Activated B cell treated with CpG ODN at 0.5 μM for 24 hours (primary cell): ENCODE measurements at regions not wholly inside any gene's neighbourhood (a gene's known extent, or its start where the extent isn't known, plus 50 kb on each side); places are given as distances from the start of the nearest gene placed in this dataset.

ENCODE experiments used
- ATAC-seq: fragments of 200-7000 bp; cut with Tn5 transposase; one replicate; pipeline ENCODE4 v1.10.0; 2021; ENCODE audit warnings: low read depth, mild to moderate bottlenecking, moderate library complexity
- CTCF ChIA-PET: fragments of 350-600 bp; sonication (Branson Sonifier 250); formaldehyde crosslinking; loops from one replicate; lab custom pipeline; 2021; ENCODE audit warnings: antibody characterized with exemption; lab: Charles Lee
- POLR2A ChIA-PET: fragments of 350-600 bp; sonication (Branson Sonifier 250); formaldehyde crosslinking; loops from one replicate; lab custom pipeline; 2021; ENCODE audit warnings: antibody characterized with exemption; lab: Charles Lee
- DNase-seq: peaks from one replicate; pipeline ENCODE4 v3.0.0; 2022
- H3K27ac Mint-ChIP-seq: one replicate; pipeline ENCODE4 v1.8.0; 2020; ENCODE audit warnings: mixed read lengths
- H3K27me3 Mint-ChIP-seq: one replicate; pipeline ENCODE4 v1.8.0; 2021; ENCODE audit warnings: mixed read lengths
- H3K36me3 Mint-ChIP-seq: one replicate; pipeline ENCODE4 v1.8.0; 2021; ENCODE audit warnings: low read depth, mixed read lengths
- H3K4me1 Mint-ChIP-seq: one replicate; pipeline ENCODE4 v1.8.0; 2021; ENCODE audit warnings: mixed read lengths
- H3K4me3 Mint-ChIP-seq: one replicate; pipeline ENCODE4 v1.8.0; 2020; ENCODE audit warnings: mild to moderate bottlenecking, mixed read lengths
- H3K9me3 Mint-ChIP-seq: one replicate; pipeline ENCODE4 v1.8.0; 2020; ENCODE audit warnings: mixed read lengths
- intact Hi-C: fragments of 100-400 bp; cut with micrococcal nuclease; formaldehyde crosslinking; loops from one replicate; pipeline ENCODE4 v1.15.1; 2024
- TF ChIP-seq, protein P1 (sequence below): fragments of 200-600 bp; IDR thresholded peaks from one replicate; pipeline ENCODE4 v1.8.0; 2022; ENCODE audit warnings: antibody characterized with exemption, mild to moderate bottlenecking

DNA sequence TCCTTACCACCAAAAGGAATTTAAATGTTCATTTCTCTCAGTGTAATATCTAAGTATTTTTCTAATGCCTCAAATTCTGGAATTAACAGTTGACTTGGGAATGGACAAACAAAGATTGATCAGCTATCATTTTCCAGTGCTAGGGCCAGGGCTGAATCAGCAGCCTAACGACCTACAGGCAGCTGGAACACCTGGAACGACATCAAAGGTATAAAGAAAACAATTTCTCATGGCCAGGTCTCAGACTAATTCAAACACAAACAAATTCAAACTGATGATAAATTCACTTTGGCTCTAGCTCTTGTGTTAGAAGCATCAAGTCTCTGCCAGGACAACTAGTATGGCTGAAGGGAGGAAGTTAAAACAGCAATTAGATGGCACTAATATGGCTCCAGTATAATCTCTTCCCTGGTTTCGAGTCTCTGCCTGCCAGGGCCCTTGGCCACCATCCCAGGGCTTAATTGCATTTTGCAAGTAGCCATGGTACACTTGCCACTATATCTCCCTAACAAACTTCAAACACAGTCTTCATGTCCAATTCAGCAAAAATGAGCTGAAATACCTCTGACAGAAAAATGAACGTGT is 70.2 kb upstream of the FSHR start:
- ChIA-PET CTCF (no interaction called here), POLR2A (no interaction called here)
- Mint-ChIP-seq H3K4me1 (no peaks in the 10 kb centered on the region), H3K27ac (no peak overlapping the region), H3K4me3 (no peak overlapping the region), H3K9me3 (peaks cover 1% of the 10 kb centered on the region), H3K27me3 (no peaks in the 10 kb centered on the region), H3K36me3 (no peaks in the 10 kb centered on the region)
- TF ChIP-seq, protein P1, sequence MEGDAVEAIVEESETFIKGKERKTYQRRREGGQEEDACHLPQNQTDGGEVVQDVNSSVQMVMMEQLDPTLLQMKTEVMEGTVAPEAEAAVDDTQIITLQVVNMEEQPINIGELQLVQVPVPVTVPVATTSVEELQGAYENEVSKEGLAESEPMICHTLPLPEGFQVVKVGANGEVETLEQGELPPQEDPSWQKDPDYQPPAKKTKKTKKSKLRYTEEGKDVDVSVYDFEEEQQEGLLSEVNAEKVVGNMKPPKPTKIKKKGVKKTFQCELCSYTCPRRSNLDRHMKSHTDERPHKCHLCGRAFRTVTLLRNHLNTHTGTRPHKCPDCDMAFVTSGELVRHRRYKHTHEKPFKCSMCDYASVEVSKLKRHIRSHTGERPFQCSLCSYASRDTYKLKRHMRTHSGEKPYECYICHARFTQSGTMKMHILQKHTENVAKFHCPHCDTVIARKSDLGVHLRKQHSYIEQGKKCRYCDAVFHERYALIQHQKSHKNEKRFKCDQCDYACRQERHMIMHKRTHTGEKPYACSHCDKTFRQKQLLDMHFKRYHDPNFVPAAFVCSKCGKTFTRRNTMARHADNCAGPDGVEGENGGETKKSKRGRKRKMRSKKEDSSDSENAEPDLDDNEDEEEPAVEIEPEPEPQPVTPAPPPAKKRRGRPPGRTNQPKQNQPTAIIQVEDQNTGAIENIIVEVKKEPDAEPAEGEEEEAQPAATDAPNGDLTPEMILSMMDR, result no peak
- no peak for ATAC-seq
- DNase-seq, result no peak
- intact Hi-C loops, result no loop called here

DNA sequence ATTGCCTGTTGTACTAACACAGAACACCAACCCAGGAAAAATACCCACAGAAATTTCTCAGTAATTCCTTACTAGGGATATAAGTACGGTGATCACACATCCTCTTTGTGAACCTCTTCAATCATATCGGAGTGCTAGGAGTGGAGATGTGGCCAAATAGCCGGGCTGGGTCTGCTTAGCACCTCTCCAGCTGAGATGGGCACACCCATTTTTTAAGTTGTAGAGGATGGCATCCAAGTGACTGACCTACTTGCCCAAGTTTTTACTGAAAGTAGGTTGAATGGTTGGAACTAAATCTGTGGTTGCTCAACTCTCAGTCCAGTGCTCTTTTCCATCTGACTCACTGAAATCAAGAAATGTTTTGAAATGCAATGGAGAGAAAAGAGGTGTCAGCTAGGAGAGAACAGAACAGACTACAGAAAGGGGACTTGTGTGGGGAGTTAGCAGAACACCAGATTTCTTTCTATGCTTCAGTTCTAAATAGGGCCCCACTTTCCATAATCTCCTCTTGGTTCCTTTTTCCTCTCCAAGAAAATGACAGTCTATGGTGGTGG is 68.7 kb upstream of the FSHR start:
- TF ChIP-seq, protein P1, result no peak
- no peak overlapping the region for H3K27ac Mint-ChIP-seq
- H3K27me3 Mint-ChIP-seq, result no peaks in the 10 kb centered on the region

DNA sequence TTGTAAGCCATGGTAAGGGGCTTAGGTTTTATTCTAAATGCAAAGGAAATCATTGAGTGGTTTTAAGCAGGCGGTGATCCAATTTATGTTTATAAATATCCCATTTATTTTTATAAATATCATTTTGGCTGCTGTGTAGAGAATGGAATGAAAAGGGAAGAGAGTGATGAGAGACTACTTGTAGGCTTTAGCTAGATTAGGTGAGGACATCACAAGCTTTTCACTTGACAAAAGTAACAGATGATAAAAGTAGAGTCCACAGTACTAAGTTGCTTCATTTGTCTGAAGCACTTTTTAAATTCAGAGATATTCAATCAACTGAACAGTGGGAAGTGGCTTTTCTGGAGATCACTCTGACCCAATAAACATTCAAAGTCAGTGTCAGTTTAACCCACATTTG is 65.4 kb upstream of the FSHR start:
- DNase-seq (no peak), ATAC-seq (no peak)
- H3K4me3 Mint-ChIP-seq, result no peak overlapping the region
- no peaks in the 10 kb centered on the region for H3K27me3 Mint-ChIP-seq
- intact Hi-C loops, result no loop called here
- H3K9me3 Mint-ChIP-seq, result no peaks in the 10 kb centered on the region
- TF ChIP-seq, protein P1, result no peak
- no peak overlapping the region for H3K27ac Mint-ChIP-seq
- POLR2A ChIA-PET, result no interaction called here
- no peaks in the 10 kb centered on the region for H3K4me1 Mint-ChIP-seq
- CTCF ChIA-PET, result no interaction called here
- no peaks in the 10 kb centered on the region for H3K36me3 Mint-ChIP-seq

More for the DNA sequence above, 68.7 kb upstream of the FSHR start:
- H3K4me3 Mint-ChIP-seq, result no peak overlapping the region
- POLR2A ChIA-PET, result no interaction called here
- ATAC-seq (no peak), DNase-seq (no peak)
- H3K36me3 Mint-ChIP-seq, result no peaks in the 10 kb centered on the region
- intact Hi-C loops, result no loop called here
- peaks cover 1% of the 10 kb centered on the region for H3K9me3 Mint-ChIP-seq
- no peaks in the 10 kb centered on the region for H3K4me1 Mint-ChIP-seq
- CTCF ChIA-PET, result no interaction called here

DNA sequence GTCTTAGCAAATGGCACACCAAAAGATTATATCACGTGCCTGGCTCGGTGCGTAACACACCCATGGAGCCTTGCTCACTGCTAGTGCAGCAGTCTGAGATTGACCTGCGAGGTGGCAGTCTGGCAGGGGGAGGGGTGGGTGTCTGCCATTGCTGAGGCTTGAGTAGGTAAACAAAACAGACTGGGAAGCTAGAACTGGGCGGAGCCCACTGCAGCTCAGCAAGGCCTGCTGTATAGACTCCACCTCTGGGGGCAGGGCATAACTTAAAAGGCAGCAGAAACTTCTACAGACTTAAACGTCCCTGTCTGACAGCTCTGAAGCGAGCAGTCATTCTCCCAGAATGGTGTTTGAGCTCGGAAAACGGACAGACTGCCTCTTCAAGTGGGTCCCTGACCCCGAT is 55.9 kb upstream of the FSHR start:
- CTCF ChIA-PET, result no interaction called here
- TF ChIP-seq, protein P1, result no peak
- Mint-ChIP-seq H3K36me3 (no peaks in the 10 kb centered on the region), H3K27ac (no peak overlapping the region), H3K4me1 (no peaks in the 10 kb centered on the region), H3K27me3 (no peaks in the 10 kb centered on the region), H3K9me3 (peaks cover 4% of the 10 kb centered on the region), H3K4me3 (no peak overlapping the region)
- DNase-seq (no peak), ATAC-seq (no peak)
- POLR2A ChIA-PET, result no interaction called here
- intact Hi-C loops, result no loop called here

DNA sequence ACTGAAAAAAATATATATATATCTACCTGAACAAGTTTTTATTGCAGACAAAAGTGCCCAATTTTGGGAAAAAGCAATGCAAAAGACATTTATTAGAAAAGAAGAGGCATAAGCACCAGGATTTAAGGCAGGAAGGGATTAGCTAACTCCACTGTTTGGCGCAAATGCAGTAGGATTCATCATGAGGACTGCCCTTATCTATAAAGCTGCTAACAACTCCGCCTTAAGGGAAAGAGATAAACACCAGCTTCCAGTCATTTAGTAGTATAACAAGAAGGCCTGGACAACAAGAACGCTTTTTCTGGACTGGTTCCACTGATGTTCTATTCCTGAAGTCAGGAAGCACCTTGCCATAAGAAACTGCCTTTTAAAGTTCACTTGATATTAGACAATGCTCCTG is 52.9 kb upstream of the FSHR start:
- no peaks in the 10 kb centered on the region for H3K4me1 Mint-ChIP-seq
- H3K9me3 Mint-ChIP-seq, result no peaks in the 10 kb centered on the region
- ChIA-PET POLR2A (no interaction called here), CTCF (no interaction called here)
- DNase-seq (no peak), ATAC-seq (no peak)
- intact Hi-C loops, result no loop called here
- no peak overlapping the region for H3K4me3 Mint-ChIP-seq
- TF ChIP-seq, protein P1, result no peak
- no peaks in the 10 kb centered on the region for H3K27me3 Mint-ChIP-seq
- no peak overlapping the region for H3K27ac Mint-ChIP-seq
- no peaks in the 10 kb centered on the region for H3K36me3 Mint-ChIP-seq
